ENCODE measurements at regions not wholly inside any gene's neighbourhood (a gene's known extent, or its start where the extent isn't known, plus 50 kb on each side); places are given as distances from the start of the nearest gene placed in this dataset.
A peak's percentile ranks its signal among the peaks of the same experiment; 100 is the strongest.
"Not testable (repeated sequence)": the region's sequence is repeated elsewhere in the genome, so short reads cannot be mapped to it uniquely, and the experiment has no call there.

- ATAC-seq (no peak), DNase-seq (no peak)
- intact Hi-C loops (cut with DNase I, micrococcal nuclease) = no loop called here
Measured at GRCh38 chr6:99668036-99668705, 61.5 kb downstream of the PRDM13 start.

GRCh38 chr6:99689916-99690685 is 83.5 kb downstream of the PRDM13 start:
- DNase-seq (no peak), ATAC-seq (no peak)
- intact Hi-C loops (cut with DNase I, micrococcal nuclease) = no loop called here

- ATAC-seq; intact Hi-C loops (cut with DNase I, micrococcal nuclease); DNase-seq: not testable (repeated sequence)
Measured at GRCh38 chr6:99702287-99702686, 95.7 kb downstream of the PRDM13 start.

GRCh38 chr6:99709062-99709461 is 102.4 kb downstream of the PRDM13 start:
- no peak for DNase-seq
- intact Hi-C loops (cut with DNase I, micrococcal nuclease) = no loop called here
- ATAC-seq = no peak

GRCh38 chr6:99711302-99711701 is 104.7 kb downstream of the PRDM13 start:
- no peak for ATAC-seq
- no peak for DNase-seq
- intact Hi-C loops (cut with DNase I, micrococcal nuclease) = no loop called here

GRCh38 chr6:99711925-99712324 is 105.3 kb downstream of the PRDM13 start:
- intact Hi-C loops (cut with DNase I, micrococcal nuclease) = no loop called here
- no peak for DNase-seq
- ATAC-seq = no peak

GRCh38 chr6:99712519-99712918 is 105.9 kb downstream of the PRDM13 start:
- intact Hi-C loops (cut with DNase I, micrococcal nuclease) = no loop called here
- no peak for ATAC-seq
- no peak for DNase-seq

GRCh38 chr6:99722043-99722442 is 115.4 kb downstream of the PRDM13 start:
- DNase-seq; ATAC-seq; intact Hi-C loops (cut with DNase I, micrococcal nuclease): not testable (repeated sequence)

- ATAC-seq; DNase-seq; intact Hi-C loops (cut with DNase I, micrococcal nuclease): not testable (repeated sequence)
Measured at GRCh38 chr6:99730237-99730636, 123.6 kb downstream of the PRDM13 start.

- intact Hi-C loops (cut with DNase I, micrococcal nuclease) = no loop called here
- no peak for ATAC-seq
- no peak for DNase-seq
Measured at GRCh38 chr6:99736302-99736701, 129.7 kb downstream of the PRDM13 start.

- ATAC-seq (no peak), DNase-seq (no peak)
- intact Hi-C loops (cut with DNase I, micrococcal nuclease) = no loop called here
Measured at GRCh38 chr6:99739526-99739925, 132.9 kb downstream of the PRDM13 start.

- no peak for ATAC-seq
- intact Hi-C loops (cut with DNase I, micrococcal nuclease) = loop anchor here in 1 of 2 donors (10.0 kb wide), 1 partner anchor 146 kb away; no protein-coding TSS in a partner anchor
- no peak for DNase-seq
Measured at GRCh38 chr6:99741092-99741491, 134.5 kb downstream of the PRDM13 start.

- DNase-seq = no peak
- ATAC-seq = no peak
- intact Hi-C loops (cut with DNase I, micrococcal nuclease) = loop anchor here in 1 of 2 donors (10.0 kb wide), 1 partner anchor 149 kb away; no protein-coding TSS in a partner anchor
Measured at GRCh38 chr6:99743647-99744046, 137.0 kb downstream of the PRDM13 start.

- intact Hi-C loops (cut with DNase I, micrococcal nuclease) = loop anchor here in 1 of 2 donors (5.0 to 10.0 kb wide), 2 partner anchors 151 to 278 kb away; no protein-coding TSS in a partner anchor
- no peak for ATAC-seq
Measured at GRCh38 chr6:99745651-99746050, 139.0 kb downstream of the PRDM13 start.

GRCh38 chr6:99746261-99746895 is 139.7 kb downstream of the PRDM13 start:
- peak; percentile 74 for ATAC-seq
- intact Hi-C loops (cut with DNase I, micrococcal nuclease) = loop anchor here in 1 of 2 donors (5.0 to 10.0 kb wide), 2 partner anchors 152 to 279 kb away; no protein-coding TSS in a partner anchor
- DNase-seq = peak in 1 of 2 donors; percentile 30

More at GRCh38 chr6:99745651-99746050, 139.0 kb downstream of the PRDM13 start:
- DNase-seq = no peak

GRCh38 chr6:99761711-99762110 is 155.1 kb downstream of the PRDM13 start:
- ATAC-seq = no peak

GRCh38 chr6:99768166-99768565 is 161.5 kb downstream of the PRDM13 start:
- ATAC-seq = no peak
- no peak for DNase-seq
- intact Hi-C loops (cut with DNase I, micrococcal nuclease) = no loop called here

More at GRCh38 chr6:99761711-99762110, 155.1 kb downstream of the PRDM13 start:
- intact Hi-C loops (cut with DNase I, micrococcal nuclease) = no loop called here
- no peak for DNase-seq

- DNase-seq (no peak), ATAC-seq (no peak)
- intact Hi-C loops (cut with DNase I, micrococcal nuclease) = no loop called here
Measured at GRCh38 chr6:99779631-99780555, 173.3 kb downstream of the PRDM13 start.

GRCh38 chr6:99780556-99780885 is 173.9 kb downstream of the PRDM13 start:
- intact Hi-C loops (cut with DNase I, micrococcal nuclease) = no loop called here
- no peak for DNase-seq
- no peak for ATAC-seq

Measured in left colon (tissue), 2 donors.